Thyroid gland (tissue), 4 donors: ENCODE measurements at regions not wholly inside any gene's neighbourhood (a gene's known extent, or its start where the extent isn't known, plus 50 kb on each side); places are given as distances from the start of the nearest gene placed in this dataset.

Experiments used
- DNase-seq, 2 donors: peaks; one replicate each; pipeline ENCODE4 v3.0.0-alpha.2; 2019
- H3K27ac ChIP-seq, 3 donors: fragments of 200-600 bp; sonication (generic); 1 replicate in 2 of 3; 2 replicates in 1 of 3; pipeline ENCODE4 v1.5.1; 2016 to 2019; ENCODE audit warnings: mild to moderate bottlenecking in 1 of 3, moderate library complexity in 1 of 3
- H3K27me3 ChIP-seq: fragments of 200-600 bp; sonication (generic); one replicate; pipeline ENCODE4 v1.5.1; 2019
- H3K36me3 ChIP-seq, 2 donors: fragments of 200-600 bp; sonication (generic); one replicate each; pipeline ENCODE4 v1.5.1; 2016 to 2019
- H3K4me1 ChIP-seq, 2 donors: fragments of 200-600 bp; sonication (generic); one replicate each; pipeline ENCODE4 v1.5.1; 2017 to 2019
- H3K4me3 ChIP-seq, 3 donors: fragments of 200-600 bp; sonication (generic); replicated peaks in 1 of 3; 1 replicate in 2 of 3; 2 replicates in 1 of 3; pipeline ENCODE4 v1.5.1; 2016; ENCODE audit warnings: mild to moderate bottlenecking in 1 of 3
- H3K9me3 ChIP-seq: fragments of 200-600 bp; sonication (generic); one replicate; pipeline ENCODE4 v1.5.1; 2017
- POLR2A ChIP-seq, 2 donors: fragments of 450-650 bp; IDR thresholded peaks; one replicate each; pipeline ENCODE4 v1.6.1; 2017; ENCODE audit warnings: antibody characterized with exemption in 2 of 2, mild to moderate bottlenecking in 2 of 2, moderate library complexity in 1 of 2
- WGBS, 2 donors: methylation state at CpG; one replicate each; pipeline ENCODE4 v1.1.5; 2017; 5-methylcytosine and 5-hydroxymethylcytosine counted together
- intact Hi-C: fragments of 100-400 bp; cut with DNase I; formaldehyde crosslinking; loops from one replicate; pipeline ENCODE4 v1.15.1; 2023
- TF ChIP-seq, protein P1 (sequence below), 6 experiments: fragments of 200-600 bp in 3 of 6; fragments of 450-650 bp in 3 of 6; sonication (generic) in 3 of 6; IDR thresholded peaks; one replicate each; pipeline ENCODE4 v1.5.1; 2016 to 2019; ENCODE audit warnings: antibody characterized with exemption in 6 of 6, mild to moderate bottlenecking in 2 of 6, inconsistent platforms in 1 of 6, moderate library complexity in 1 of 6

DNA sequence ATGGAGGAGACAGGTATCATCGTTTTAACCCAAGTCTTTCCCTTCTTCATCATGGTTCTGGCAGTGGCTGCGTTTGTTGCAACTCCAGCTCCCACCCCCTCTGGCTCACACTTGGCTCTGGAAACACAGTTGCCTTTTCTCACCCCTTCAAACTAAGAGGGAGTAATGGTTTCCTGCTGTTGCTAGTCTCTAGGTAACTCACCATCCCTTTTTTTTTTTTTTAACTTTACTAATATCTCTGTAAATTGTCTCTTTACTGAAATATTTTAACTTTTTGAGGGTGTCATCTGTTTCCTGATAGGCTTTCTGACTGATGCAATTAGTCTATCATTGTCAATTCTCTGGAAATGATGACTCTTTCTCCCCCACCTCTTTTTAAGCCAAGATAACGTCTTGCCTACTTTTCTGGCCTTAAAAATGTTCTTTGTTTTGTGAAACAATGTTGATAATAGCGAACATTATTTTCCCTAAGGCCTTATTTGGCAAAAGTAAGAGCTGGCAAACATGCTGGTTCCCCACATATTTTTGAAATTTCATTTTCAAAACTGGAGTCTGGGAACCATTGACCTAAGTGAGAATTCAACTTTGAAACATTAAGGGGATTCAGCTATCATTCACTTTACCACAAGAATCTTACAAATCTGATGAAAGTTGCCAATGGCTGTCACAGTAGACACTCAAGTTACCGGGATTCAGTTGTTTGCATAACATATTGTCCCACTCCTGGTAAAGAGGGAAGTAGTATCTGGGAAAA is 85.3 kb downstream of the LEPR start:
- H3K27ac ChIP-seq: no peak overlapping the region
- WGBS, 2 donors: 49 to 59% methylated on average over 5 of the region's 5 CpGs
- intact Hi-C loops: no loop called here

DNA sequence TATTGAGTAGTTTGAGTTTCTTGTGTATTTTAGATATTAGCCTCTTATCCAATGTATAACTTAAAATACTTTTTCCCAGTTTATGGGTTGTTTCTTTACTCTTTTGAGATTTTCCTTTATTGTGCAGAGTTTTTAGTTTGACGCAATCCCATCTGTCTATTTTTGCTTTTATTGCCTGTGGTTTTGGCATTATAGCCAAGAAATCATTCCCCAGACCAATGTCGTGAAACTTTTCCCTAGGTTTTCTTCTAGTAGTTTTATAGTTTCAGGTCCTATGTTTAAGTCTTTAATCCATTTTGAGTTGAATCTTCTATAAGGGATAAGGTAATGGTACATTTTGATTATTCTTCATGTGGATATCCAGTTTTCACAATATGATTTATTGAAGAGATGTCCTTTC is 87.6 kb downstream of the LEPR start:
- H3K4me3 ChIP-seq: no peak overlapping the region
- TF ChIP-seq, protein P1, sequence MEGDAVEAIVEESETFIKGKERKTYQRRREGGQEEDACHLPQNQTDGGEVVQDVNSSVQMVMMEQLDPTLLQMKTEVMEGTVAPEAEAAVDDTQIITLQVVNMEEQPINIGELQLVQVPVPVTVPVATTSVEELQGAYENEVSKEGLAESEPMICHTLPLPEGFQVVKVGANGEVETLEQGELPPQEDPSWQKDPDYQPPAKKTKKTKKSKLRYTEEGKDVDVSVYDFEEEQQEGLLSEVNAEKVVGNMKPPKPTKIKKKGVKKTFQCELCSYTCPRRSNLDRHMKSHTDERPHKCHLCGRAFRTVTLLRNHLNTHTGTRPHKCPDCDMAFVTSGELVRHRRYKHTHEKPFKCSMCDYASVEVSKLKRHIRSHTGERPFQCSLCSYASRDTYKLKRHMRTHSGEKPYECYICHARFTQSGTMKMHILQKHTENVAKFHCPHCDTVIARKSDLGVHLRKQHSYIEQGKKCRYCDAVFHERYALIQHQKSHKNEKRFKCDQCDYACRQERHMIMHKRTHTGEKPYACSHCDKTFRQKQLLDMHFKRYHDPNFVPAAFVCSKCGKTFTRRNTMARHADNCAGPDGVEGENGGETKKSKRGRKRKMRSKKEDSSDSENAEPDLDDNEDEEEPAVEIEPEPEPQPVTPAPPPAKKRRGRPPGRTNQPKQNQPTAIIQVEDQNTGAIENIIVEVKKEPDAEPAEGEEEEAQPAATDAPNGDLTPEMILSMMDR (IDR thresholded peaks at IDR 0.05): no peak
- no peak for TF ChIP-seq POLR2A (IDR thresholded peaks at IDR 0.05)
- no peak overlapping the region for H3K27ac ChIP-seq
- 42 to 47% methylated on average over 2 of the region's 2 CpGs for WGBS, 2 donors
- H3K27me3 ChIP-seq: no peaks in the 10 kb centered on the region
- H3K4me1 ChIP-seq: no peaks in the 10 kb centered on the region
- no peaks in the 10 kb centered on the region for H3K36me3 ChIP-seq
- intact Hi-C loops: no loop called here
- H3K9me3 ChIP-seq: no peaks in the 10 kb centered on the region
- DNase-seq: no peak

More for the DNA sequence above, 85.3 kb downstream of the LEPR start:
- TF ChIP-seq, protein P1 (IDR thresholded peaks at IDR 0.05): no peak
- no peak for TF ChIP-seq POLR2A (IDR thresholded peaks at IDR 0.05)
- no peak for DNase-seq
- Histone ChIP-seq H3K36me3 (no peaks in the 10 kb centered on the region), H3K4me1 (no peaks in the 10 kb centered on the region), H3K4me3 (no peak overlapping the region), H3K9me3 (no peaks in the 10 kb centered on the region), H3K27me3 (no peaks in the 10 kb centered on the region)

GRCh38 chr1:65509912-65510680 is 89.6 kb downstream of the LEPR start:
- Histone ChIP-seq H3K9me3 (no peaks in the 10 kb centered on the region), H3K36me3 (no peaks in the 10 kb centered on the region), H3K27ac (no peak overlapping the region), H3K4me1 (no peaks in the 10 kb centered on the region), H3K4me3 (no peak overlapping the region), H3K27me3 (no peaks in the 10 kb centered on the region)
- WGBS, 2 donors: 79 to 83% methylated on average over 5 of the region's 5 CpGs
- no peak for DNase-seq
- intact Hi-C loops: no loop called here
- TF ChIP-seq POLR2A (IDR thresholded peaks at IDR 0.05): no peak
- TF ChIP-seq, protein P1 (IDR thresholded peaks at IDR 0.05): no peak

GRCh38 chr1:65510961-65511360 is 90.5 kb downstream of the LEPR start:
- no peaks in the 10 kb centered on the region for H3K27me3 ChIP-seq
- H3K9me3 ChIP-seq: no peaks in the 10 kb centered on the region
- DNase-seq: no peak
- 89 to 94% methylated on average over 1 of the region's 1 CpG for WGBS, 2 donors
- H3K27ac ChIP-seq: no peak overlapping the region
- no peaks in the 10 kb centered on the region for H3K4me1 ChIP-seq
- TF ChIP-seq, protein P1 (IDR thresholded peaks at IDR 0.05): no peak
- TF ChIP-seq POLR2A (IDR thresholded peaks at IDR 0.05): no peak
- H3K4me3 ChIP-seq: no peak overlapping the region
- no peaks in the 10 kb centered on the region for H3K36me3 ChIP-seq
- intact Hi-C loops: no loop called here

DNA sequence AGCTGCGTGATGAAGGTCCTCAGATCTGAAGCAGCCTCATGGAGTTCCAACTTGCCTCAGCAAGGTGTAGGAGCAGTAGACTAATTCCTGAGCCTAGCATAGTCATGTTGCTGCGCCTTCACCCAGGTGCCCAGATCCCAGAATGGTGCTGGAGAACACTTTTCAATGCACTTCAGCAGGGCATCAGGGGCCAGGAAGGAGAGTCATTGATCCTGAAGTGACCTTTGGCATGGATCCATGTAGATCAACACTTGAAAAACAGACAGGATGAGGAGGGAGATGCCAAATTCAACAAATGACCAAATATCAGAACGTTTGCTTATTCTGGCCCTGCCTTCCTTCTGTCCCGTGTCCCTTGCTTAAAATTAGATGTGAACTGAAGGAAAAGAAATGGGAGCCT is 91.9 kb downstream of the LEPR start:
- intact Hi-C loops: no loop called here
- WGBS, 2 donors: 46 to 52% methylated on average over 4 of the region's 4 CpGs
- Histone ChIP-seq H3K27me3 (no peaks in the 10 kb centered on the region), H3K36me3 (no peaks in the 10 kb centered on the region), H3K9me3 (no peaks in the 10 kb centered on the region), H3K27ac (no peak overlapping the region), H3K4me3 (no peak overlapping the region), H3K4me1 (no peaks in the 10 kb centered on the region)
- no peak for DNase-seq
- TF ChIP-seq, protein P1 (IDR thresholded peaks at IDR 0.05): no peak
- TF ChIP-seq POLR2A (IDR thresholded peaks at IDR 0.05): no peak
